Right ventricle myocardium inferior (tissue), 1 donor: ENCODE measurements at regions not wholly inside any gene's neighbourhood (a gene's known extent, or its start where the extent isn't known, plus 50 kb on each side); places are given as distances from the start of the nearest gene placed in this dataset.

ENCODE experiments used
- ATAC-seq: fragments of 200-7000 bp; cut with Tn5 transposase; one replicate; pipeline ENCODE4 v1.9.1; 2020; ENCODE audit warnings: mild to moderate bottlenecking, moderate library complexity
- DNase-seq: peaks from one replicate; pipeline ENCODE4 v3.0.0; 2021; ENCODE audit errors: missing footprints
- intact Hi-C: fragments of 100-400 bp; cut with DNase I; formaldehyde crosslinking; loops from one replicate; pipeline ENCODE4 v1.11.0; 2022
- donor health status: DM: no; HTN: yes; CAD: no; lungs with severe emphysema.

DNA sequence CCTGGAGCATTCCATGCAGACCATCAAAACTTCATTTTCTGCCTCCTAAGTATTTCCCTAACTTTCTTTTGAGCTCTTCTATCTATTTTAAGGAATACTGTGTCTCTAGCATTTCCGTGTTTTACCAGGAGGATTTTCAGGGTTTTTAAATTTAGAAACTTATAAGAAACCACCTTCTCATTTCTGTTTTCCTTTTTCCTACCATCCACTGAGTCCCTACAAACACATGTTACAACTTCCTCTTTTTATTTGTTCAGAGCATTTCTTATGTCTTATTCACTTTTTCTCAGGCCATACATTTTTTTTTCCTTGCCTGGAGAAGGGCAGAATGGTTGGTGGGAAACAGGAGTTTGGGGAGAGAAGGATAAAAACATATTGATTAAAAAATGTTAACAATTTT is 130.0 kb upstream of the BMP5 start:
- no peak for ATAC-seq
- no peak for DNase-seq
- intact Hi-C loops = no loop called here

DNA sequence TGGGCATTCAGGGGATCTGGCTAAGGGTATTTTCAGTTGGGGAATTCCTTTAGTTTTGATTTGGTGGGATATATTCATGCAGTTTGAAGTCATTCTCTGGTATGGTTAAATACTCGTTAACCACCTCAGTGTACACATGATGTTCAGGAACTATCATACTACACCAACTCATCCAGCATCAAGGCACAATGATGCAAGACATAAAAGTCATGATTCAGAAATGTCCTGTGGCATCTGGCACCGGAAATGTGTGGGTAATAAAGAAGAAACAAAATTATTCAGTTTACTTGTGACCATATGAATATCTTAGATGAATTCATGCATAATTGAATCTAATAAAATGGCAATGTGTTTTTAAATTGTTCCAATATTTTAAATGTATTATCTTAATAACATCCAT is 129.0 kb upstream of the BMP5 start:
- no peak for ATAC-seq

GRCh38 chr6:56003616-56004015 is 128.2 kb upstream of the BMP5 start:
- DNase-seq (no peak), ATAC-seq (no peak)
- intact Hi-C loops = no loop called here

More for the DNA sequence above, 129.0 kb upstream of the BMP5 start:
- DNase-seq = no peak
- intact Hi-C loops = no loop called here

- intact Hi-C loops = no loop called here
- no peak for ATAC-seq
Measured at GRCh38 chr6:56002336-56002735, 126.9 kb upstream of the BMP5 start.

GRCh38 chr6:55998576-55998975 is 123.2 kb upstream of the BMP5 start:
- no peak for DNase-seq
- intact Hi-C loops = no loop called here
- ATAC-seq = no peak

More at GRCh38 chr6:56002336-56002735, 126.9 kb upstream of the BMP5 start:
- no peak for DNase-seq

GRCh38 chr6:55997223-55997874 is 122.0 kb upstream of the BMP5 start:
- intact Hi-C loops = no loop called here

DNA sequence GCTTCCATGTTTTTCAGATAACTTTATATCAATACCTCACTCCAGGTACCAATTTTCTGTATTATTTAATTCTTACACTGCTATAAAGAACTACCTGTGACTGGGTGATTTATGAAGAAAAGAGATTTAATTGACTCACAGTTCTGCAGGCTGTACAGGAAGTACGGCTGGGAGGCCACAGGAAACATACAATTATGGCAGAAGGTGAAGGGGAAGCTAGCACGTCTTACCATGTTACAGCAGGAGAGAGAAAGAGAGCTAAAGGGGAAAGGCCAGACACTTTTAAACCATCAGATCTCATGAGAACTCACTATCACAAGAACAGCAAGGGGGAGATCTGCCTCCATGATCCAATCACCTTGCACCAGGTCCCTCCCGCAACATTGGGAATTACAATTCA is 119.1 kb upstream of the BMP5 start:
- DNase-seq = no peak
- ATAC-seq = no peak
- intact Hi-C loops = no loop called here

More at GRCh38 chr6:55997223-55997874, 122.0 kb upstream of the BMP5 start:
- DNase-seq (no peak), ATAC-seq (no peak)

- ATAC-seq (no peak), DNase-seq (no peak)
- intact Hi-C loops = no loop called here
Measured at GRCh38 chr6:55993418-55993817, 118.0 kb upstream of the BMP5 start.

DNA sequence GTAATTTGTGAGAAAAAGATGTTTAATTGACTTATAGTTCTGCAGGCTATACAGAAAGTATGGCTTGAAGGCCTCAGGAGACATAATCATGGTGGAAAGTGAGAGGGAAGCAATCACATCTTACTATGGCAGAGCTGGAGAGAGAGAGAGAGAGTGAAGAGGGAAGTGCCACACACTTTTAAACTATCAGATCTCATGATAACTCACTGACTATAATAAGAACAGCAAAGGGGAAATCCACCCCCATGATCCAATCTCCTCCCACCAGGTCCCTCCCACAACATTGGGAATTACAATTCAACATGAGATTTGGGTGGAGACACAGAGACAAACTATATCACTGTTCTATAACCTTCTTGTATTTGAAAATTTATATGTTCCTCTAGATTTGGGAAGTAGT is 117.2 kb upstream of the BMP5 start:
- intact Hi-C loops = no loop called here
- no peak for ATAC-seq
- no peak for DNase-seq

GRCh38 chr6:55985309-55985708 is 109.9 kb upstream of the BMP5 start:
- DNase-seq (no peak), ATAC-seq (no peak)
- intact Hi-C loops = no loop called here

- intact Hi-C loops = no loop called here
- ATAC-seq = no peak
- DNase-seq = no peak
Measured at GRCh38 chr6:55983861-55984260, 108.5 kb upstream of the BMP5 start.

- DNase-seq (no peak), ATAC-seq (no peak)
- intact Hi-C loops = loop anchor here (1.0 kb wide), 1 partner anchor 311 kb away; no protein-coding TSS in a partner anchor
Measured at GRCh38 chr6:55981660-55982059, 106.3 kb upstream of the BMP5 start.

GRCh38 chr6:55980627-55981211 is 105.3 kb upstream of the BMP5 start:
- ATAC-seq (no peak), DNase-seq (no peak)
- intact Hi-C loops = loop anchor here (1.0 kb wide), 1 partner anchor 312 kb away; no protein-coding TSS in a partner anchor

DNA sequence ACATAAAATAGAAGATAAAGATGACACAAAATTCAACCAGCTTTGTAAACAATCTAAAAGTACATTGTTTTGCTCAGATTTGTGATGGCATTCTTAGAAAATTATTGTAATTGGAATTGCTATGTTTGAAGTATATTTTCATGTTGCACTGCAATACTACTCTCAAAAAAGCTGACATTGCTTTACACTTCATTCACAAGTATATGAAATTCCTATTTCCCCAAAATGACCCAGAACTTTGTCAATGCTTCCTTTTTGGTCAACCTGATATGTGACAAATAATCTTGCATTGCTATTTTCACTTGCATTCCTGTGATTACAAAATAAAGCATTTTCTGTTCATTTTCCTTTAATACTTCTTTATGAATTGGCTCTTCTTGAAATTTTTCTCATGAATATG is 104.1 kb upstream of the BMP5 start:
- ATAC-seq = no peak
- no peak for DNase-seq
- intact Hi-C loops = no loop called here

- DNase-seq (no peak), ATAC-seq (no peak)
- intact Hi-C loops = no loop called here
Measured at GRCh38 chr6:55977959-55978665, 102.7 kb upstream of the BMP5 start.

DNA sequence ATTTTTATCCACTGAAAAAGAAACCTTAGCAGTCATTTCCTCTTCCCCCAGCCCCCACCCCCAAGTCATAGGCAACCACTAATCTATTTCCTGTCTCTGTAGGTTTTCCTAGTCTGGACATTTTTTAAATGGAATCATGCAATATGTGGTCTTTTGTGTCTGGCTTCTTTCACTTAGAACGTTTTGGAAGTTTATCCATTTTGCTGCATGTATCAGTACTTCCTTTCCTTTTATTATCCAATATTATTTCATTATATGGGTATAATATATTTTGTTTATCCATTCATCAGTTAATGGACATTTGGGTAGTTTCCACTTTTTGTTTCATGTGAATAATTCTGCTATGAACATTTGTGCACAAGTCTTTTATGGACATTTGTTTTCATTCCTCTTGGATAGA is 99.3 kb upstream of the BMP5 start:
- DNase-seq (no peak), ATAC-seq (no peak)
- intact Hi-C loops = no loop called here

- intact Hi-C loops = no loop called here
- DNase-seq (no peak), ATAC-seq (no peak)
Measured at GRCh38 chr6:55972091-55972490, 96.7 kb upstream of the BMP5 start.

- intact Hi-C loops = no loop called here
- DNase-seq (no peak), ATAC-seq (no peak)
Measured at GRCh38 chr6:55969526-55969925, 94.1 kb upstream of the BMP5 start.

DNA sequence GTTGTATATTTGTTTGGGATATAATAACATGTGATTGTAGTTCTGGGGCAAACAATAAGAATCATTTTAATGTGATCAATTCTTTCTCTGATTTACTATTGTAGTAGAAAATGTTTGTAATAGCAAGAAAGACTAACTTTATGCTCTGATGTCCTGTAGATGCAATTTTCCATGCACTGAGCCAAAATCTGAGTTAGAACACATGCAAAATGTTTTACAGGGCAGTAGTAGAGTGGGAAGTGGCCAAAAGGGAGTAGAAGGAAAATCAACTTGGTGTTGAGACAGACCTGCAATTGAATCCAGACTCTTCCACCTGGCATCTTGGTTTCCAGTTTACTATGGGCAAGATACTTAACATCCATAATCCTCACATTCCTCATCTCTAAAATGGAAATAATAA is 93.5 kb upstream of the BMP5 start:
- intact Hi-C loops = no loop called here
- DNase-seq = no peak
- no peak for ATAC-seq

DNA sequence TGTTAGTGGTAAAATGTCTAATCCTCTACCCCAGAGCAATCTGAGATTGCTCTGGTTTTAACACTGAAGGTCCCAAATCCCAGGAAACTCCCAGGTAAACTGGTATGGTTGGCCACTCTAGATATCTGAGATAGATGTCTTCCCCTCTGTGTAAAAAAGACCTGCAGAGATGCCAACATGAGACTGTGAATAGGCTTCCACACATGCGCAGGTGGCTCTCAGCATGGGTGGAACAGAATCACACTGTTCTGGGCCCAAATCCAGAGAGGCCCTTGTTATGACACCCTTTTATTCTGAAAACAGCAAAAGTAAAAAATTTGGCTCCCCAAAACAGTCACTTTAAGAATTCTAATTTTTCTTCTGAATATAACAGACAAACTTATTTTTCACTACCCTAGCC is 88.7 kb upstream of the BMP5 start:
- no peak for DNase-seq
- intact Hi-C loops = no loop called here
- no peak for ATAC-seq
